ENCODE measurements at regions not wholly inside any gene's neighbourhood (a gene's known extent, or its start where the extent isn't known, plus 50 kb on each side); places are given as distances from the start of the nearest gene placed in this dataset.
A peak's percentile ranks its signal among the peaks of the same experiment; 100 is the strongest.

DNA sequence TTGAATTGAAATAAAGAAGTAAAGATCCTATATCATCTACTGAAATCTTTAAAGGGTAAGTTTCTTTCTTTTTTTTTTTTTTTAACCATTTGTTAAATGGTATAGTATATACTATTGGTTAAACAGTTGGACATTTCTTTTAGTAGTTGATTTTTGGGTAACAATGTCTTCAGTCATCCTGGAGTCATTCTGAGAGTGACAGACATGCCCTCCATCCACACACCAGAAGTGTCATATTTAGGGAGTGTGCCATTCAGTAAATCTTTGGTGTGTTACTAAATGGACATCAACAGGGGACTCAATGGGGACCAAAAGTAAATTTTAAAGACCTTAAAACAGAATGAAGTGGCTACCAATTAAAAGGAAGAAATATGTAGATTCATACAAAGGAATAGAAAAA, 50.8 kb upstream of the SLC39A10 start:
- no peak for DNase-seq

DNA sequence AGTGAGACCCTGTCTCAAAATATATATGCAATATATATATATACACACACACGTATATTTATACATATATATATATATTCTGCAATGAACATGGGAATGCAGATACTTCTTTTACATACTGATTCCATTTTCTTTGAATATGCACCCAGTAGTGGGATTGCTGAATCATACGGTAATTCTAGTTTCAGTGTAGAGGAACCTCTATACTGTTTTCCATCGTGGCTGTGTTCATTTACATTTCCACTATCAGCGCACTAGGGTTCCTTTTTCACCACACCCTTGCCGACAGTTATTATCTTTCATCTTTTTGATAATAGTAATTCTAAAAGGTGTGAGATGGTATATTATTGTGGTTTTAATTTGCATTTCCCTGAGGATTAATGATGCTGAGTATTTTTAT, 52.3 kb upstream of the SLC39A10 start:
- DNase-seq: no peak

- no peak for DNase-seq
Measured at GRCh38 chr2:195603998-195604397, 53.0 kb upstream of the SLC39A10 start.

DNA sequence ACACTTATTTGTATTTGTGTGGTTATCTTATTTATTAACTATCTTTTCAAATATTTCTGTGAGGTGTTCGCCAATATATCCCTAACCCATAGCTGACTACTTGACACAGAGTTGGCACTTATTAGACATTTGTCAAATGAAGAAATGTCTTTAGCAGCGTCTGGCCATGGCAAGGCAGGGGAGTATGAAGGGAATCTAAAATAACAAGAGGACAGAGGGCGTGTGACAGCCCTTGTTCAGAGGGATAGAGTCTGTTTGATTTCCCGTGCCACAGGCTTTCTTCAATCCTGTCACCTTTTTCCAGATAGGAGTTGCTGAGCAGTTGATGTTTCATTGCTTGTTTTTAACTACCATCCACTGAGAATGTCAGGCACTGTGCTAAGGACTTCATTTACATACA, 53.6 kb upstream of the SLC39A10 start:
- DNase-seq: no peak

- no peak for DNase-seq
Measured at GRCh38 chr2:195602687-195603086, 54.3 kb upstream of the SLC39A10 start.

GRCh38 chr2:195601361-195601760, 55.7 kb upstream of the SLC39A10 start:
- DNase-seq: no peak

- no peak for DNase-seq
Measured at GRCh38 chr2:195600778-195601177, 56.2 kb upstream of the SLC39A10 start.

GRCh38 chr2:195596840-195597239, 60.2 kb upstream of the SLC39A10 start:
- no peak for DNase-seq

DNA sequence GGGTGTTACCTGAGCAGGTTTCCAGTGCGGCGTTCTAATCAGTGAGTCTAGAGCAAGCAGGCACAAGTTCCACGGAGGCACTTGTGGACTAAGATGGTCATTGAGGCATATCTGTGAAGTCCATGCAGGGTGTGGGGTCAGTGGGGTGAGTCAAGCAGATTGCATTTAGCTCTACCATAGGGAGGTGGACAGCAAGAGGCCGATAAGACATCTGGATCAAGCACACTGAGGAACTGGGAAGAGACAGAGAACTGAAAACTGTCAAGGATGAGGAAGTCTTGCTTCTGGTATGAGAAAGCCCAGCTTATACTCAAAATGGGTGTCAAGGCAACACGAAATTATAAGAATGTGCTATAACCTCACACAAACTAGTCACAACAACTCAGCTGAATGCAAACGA, 61.2 kb upstream of the SLC39A10 start:
- DNase-seq: no peak

DNA sequence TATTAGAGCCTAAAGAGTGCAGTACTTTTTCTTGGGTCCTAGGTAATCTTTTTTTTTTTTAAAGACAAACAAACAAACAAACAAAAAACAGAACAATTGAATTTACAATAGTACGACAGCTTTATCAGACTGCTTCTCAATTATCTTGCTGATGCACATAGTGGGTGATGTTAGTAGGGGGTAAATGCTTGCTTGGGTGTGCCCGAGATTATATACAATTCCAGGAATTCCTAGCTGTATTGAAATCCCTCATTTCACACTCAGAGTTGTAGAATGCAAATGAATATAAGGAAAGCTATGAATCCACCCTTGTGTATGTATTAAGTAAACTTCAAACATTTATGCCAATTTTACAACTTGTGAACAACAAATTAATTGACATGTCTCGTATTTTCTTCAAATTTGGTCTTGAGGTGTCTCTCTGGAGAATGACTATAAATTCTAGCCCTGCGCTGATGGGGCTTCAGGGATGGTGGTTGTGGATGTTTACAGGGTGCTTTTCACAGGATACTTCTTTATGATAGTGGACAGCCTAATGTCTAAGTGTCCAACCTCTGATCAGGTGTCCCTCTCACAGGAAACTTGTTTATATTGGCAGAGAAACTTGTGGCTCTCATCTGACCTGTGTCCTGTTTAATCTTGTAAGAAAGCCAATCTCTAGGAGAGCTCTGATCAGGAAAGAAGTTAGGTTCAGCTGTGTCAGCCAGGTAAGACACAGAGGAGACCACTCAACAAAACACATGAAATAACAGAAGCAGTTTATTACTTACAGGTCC, 61.9 kb upstream of the SLC39A10 start:
- DNase-seq: no peak

DNA sequence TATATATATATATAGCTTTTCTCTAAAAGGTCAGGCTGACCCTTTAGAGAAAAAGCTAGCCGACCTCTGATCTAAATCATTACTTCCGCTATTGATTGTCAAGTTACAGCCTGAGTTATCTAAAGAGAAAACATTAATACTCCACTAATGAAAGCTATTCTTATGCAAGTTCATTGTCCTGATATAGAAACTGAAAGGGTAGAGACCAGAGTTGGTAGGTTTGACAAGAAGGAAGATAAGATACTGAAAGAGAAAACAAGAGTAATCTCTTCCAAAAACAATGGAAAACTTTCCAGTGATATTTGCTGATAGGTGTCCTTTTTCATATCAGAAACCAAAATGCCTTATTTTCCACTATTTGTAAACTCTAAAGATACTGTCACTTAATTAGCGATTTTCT, 62.8 kb upstream of the SLC39A10 start:
- no peak for DNase-seq

DNA sequence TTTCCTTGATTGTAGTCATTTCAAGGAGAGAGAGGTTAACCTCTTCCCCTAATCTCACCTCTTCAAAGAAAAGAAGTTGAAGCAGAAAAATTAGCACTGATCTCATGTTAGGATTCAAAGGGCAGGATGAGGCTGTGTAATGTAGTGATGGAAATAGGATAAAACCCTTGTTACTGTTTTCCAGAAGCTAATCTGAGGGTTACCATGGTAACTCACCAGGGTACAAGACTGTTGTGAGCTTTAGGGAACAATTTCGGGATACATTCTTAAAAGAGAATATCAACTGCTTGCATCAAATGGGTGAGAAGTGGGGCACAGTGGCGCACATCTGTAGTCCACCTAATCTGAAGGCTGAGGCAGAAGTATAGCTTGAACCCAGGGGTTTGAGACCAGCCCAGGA, 64.9 kb upstream of the SLC39A10 start:
- no peak for DNase-seq

DNA sequence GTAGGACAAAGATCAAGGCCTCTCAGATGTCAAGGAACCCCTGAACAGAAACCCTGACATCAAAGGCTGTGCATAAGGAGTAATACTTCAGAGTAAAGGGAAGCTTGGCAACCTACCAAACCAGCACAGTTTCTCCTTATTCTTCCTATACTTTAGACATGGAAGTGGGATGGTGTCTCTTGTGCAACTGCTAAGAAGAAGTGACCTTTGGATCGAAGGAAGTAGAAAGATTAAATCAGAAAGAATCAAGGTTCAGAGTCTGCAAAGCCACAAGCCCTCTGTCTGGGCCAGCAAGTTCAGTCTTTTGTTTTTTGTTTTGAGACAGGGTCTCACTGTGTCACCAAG, 66.2 kb upstream of the SLC39A10 start:
- DNase-seq: no peak

GRCh38 chr2:195590199-195590860, 66.7 kb upstream of the SLC39A10 start:
- no peak for DNase-seq

DNA sequence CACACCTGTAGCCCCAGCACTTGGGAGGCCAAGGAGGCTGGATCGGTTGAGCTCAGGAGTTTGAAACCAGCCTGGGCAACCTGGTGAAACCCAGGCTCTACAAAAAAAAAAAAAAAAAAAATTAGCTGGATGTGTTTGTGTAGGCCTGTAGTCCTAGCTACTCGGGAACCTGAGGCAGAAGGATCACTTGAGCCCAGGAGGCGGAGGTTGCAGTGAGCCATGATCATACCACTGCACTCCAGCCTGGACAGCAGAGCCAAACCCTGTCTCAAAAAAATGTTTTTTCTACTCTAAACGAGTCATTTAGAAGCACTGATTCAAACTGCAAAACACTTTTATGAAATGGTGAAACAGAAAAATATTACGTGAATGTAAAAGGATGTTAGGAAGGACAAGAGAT, 69.1 kb upstream of the SLC39A10 start:
- DNase-seq: no peak

DNA sequence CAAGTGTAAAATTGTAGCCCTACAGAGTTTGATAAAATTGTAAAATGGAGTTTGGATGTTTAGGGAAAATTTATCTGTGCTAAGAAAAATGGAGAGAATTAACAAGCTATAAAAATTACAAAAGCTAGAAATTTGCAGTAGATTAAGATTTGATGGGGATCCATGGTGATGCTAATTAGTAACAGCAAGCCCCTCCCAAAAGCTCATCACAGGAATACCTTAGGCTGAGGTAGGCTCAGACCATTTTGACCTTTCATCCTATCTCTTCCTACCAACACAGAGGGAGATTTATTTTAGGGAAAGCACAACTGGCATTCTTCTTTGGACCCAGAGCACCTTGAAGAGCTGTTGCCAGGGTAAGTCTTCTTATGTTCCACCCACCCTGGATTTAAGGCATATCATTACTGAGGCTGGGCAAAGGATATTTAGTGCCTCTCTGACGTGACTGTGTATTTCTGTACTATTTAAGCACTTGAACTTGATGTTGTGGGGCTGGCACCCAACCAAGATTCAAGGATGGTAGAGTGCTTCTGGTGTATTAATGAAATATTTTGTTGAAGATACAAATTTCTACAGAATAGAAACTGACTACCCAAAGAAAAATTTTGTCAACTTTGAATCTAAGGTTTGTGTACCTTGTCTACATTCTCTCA, 70.8 kb upstream of the SLC39A10 start:
- no peak for DNase-seq

DNA sequence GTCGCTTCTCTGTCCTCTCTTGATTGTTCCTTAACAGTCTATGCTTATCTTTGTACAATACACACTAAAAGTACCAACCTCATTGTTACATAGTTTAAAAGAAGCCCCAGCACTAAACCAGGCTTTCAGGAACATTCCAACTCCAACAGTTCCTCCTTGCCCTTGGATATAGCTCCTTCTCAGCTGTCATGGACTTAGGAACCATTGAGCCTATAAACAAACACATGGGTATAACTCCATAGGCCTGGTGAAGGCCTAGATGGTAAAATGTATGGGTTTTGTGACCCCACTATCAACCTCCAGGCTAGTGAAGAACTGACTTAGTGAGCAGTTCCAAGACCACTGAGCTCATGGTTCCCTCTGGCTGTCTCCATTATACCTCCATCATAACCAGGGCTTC, 74.8 kb upstream of the SLC39A10 start:
- no peak for DNase-seq

DNA sequence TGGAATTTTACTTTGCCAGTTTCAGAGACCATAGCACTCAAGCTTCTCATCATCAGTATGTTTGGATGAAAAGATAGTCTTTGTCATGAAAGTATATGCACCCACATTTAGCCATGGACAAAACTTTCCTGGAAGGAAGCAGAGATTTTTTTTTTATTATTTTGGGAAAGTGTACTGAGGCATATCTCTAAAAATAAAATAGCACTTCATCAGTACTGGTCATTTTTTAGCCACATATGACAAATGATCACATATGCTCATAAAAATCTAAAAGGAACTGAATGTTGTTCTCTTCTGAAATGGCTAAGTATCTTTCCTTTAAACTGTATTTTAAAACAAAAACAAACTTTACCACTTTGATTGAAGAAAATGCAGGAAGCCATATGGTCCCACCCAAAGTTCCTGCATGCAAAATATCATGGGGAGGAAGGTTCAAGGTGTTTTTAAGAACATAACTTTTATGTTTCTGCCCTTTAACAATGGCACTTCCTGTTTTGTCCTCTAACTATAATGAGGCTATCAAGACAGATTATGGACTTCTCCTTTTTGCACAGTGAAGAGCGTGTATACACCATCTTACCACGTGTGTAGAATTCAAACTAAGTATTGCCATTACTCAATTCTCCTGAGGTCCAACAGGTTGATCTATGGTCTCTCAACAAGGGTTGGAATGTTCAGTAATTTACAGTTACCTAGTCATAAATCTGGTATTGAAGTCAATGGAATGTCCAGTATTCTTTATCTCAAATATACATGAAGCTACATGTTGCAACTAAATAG, 77.1 kb upstream of the SLC39A10 start:
- peak; percentile 42 for DNase-seq

DNA sequence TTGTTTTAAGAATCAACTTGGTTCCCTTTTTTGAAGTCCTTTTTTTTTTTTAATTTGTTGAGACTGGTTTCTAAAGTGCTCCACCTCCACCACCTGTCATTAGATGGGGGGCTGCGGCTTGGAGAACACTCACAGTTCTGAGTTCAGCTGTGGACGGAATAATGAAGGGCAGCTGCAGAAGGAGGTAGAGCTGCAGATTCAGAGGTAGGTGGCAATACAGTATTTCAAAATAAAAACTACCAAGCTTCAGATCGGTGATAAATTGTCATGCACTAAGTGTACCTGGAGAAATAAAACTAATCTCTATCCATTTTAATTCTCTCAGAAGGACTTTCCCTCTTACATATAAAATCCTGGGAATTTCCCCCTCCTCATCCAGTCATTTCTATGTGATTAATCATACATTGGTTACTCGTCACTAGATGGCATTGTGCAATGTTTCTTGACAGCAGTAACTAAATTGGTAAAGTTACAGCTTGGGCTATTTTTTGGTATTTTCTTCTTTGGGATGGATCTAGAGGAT, 81.1 kb upstream of the SLC39A10 start:
- peak; percentile 13 for DNase-seq

GRCh38 chr2:195575016-195575415, 82.0 kb upstream of the SLC39A10 start:
- no peak for DNase-seq

DNA sequence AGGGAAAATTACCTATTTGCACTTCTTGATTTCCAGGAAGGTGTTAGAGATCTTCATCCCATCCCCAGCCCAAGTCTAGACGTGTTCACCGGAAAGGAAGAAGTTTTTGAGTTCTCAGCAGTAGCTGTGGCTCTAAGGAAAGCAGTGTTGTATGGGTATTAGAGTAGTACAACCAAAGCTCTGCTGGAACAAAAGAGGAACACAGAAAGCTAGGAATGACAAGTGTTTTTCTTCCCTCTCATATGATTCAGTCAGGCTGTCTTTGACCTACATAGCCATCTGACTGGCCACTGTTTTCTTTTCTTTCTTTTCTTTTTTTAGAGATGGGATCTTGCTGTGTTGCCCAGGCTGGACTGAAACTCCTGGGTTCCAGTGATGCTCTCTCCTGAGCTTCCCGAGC, 82.7 kb upstream of the SLC39A10 start:
- no peak for DNase-seq

GRCh38 chr2:195572895-195573683, 83.9 kb upstream of the SLC39A10 start:
- no peak for DNase-seq
